SHP77 treated with DMSO at 0.1 percent for 48 hours (cell line): ENCODE measurements at regions not wholly inside any gene's neighbourhood (a gene's known extent, or its start where the extent isn't known, plus 50 kb on each side); places are given as distances from the start of the nearest gene placed in this dataset.
"Not testable (repeated sequence)": the region's sequence is repeated elsewhere in the genome, so short reads cannot be mapped to it uniquely, and the experiment has no call there.

Source experiments
- DNase-seq: peaks from one replicate; lab custom pipeline; 2025; lab: John Stamatoyannopoulos, UW

- DNase-seq, result not testable (repeated sequence)
Measured at GRCh38 chr1:817071-817599, 106.6 kb upstream of the SAMD11 start.

GRCh38 chr1:817658-818617 is 105.8 kb upstream of the SAMD11 start:
- DNase-seq, result not testable (repeated sequence)

- no peak for DNase-seq
Measured at GRCh38 chr1:818618-819291, 105.0 kb upstream of the SAMD11 start.

GRCh38 chr1:820962-821361 is 102.8 kb upstream of the SAMD11 start:
- no peak for DNase-seq

- not testable (repeated sequence) for DNase-seq
Measured at GRCh38 chr1:826808-827207, 96.9 kb upstream of the SAMD11 start.

GRCh38 chr1:827211-828063 is 96.3 kb upstream of the SAMD11 start:
- DNase-seq, result peak; percentile 68

GRCh38 chr1:829324-829723 is 94.4 kb upstream of the SAMD11 start:
- not testable (repeated sequence) for DNase-seq

GRCh38 chr1:829932-830331 is 93.8 kb upstream of the SAMD11 start:
- DNase-seq, result not testable (repeated sequence)

GRCh38 chr1:830750-831149 is 93.0 kb upstream of the SAMD11 start:
- DNase-seq, result not testable (repeated sequence)

GRCh38 chr1:831522-831921 is 92.2 kb upstream of the SAMD11 start:
- DNase-seq, result no peak

GRCh38 chr1:832136-832535 is 91.6 kb upstream of the SAMD11 start:
- no peak for DNase-seq

- not testable (repeated sequence) for DNase-seq
Measured at GRCh38 chr1:833226-833625, 90.5 kb upstream of the SAMD11 start.

- DNase-seq, result not testable (repeated sequence)
Measured at GRCh38 chr1:835509-835908, 88.2 kb upstream of the SAMD11 start.

- not testable (repeated sequence) for DNase-seq
Measured at GRCh38 chr1:837601-838000, 86.1 kb upstream of the SAMD11 start.

GRCh38 chr1:838291-838690 is 85.4 kb upstream of the SAMD11 start:
- DNase-seq, result not testable (repeated sequence)

- not testable (repeated sequence) for DNase-seq
Measured at GRCh38 chr1:840592-840991, 83.1 kb upstream of the SAMD11 start.

- not testable (repeated sequence) for DNase-seq
Measured at GRCh38 chr1:841671-842425, 81.9 kb upstream of the SAMD11 start.

- DNase-seq, result not testable (repeated sequence)
Measured at GRCh38 chr1:842799-843198, 80.9 kb upstream of the SAMD11 start.

- not testable (repeated sequence) for DNase-seq
Measured at GRCh38 chr1:843946-844345, 79.8 kb upstream of the SAMD11 start.

- DNase-seq, result no peak
Measured at GRCh38 chr1:844472-845026, 79.2 kb upstream of the SAMD11 start.

- DNase-seq, result not testable (repeated sequence)
Measured at GRCh38 chr1:845641-846040, 78.1 kb upstream of the SAMD11 start.
